Spinal cord (tissue), 9 donors: ENCODE measurements at regions not wholly inside any gene's neighbourhood (a gene's known extent, or its start where the extent isn't known, plus 50 kb on each side); places are given as distances from the start of the nearest gene placed in this dataset.

ENCODE experiments used
- DNase-seq, 6 donors: peaks; one replicate each; pipeline versions ENCODE4 v3.0.0 to v3.0.0-alpha.2; 2013 to 2015; ENCODE audit warnings: low spot score in 6 of 6, low read depth in 4 of 6
- H3K27ac ChIP-seq: one replicate; pipeline ENCODE4 v1.5.1; 2013; ENCODE audit warnings: low read depth, low read length, control low read depth
- H3K27me3 ChIP-seq: one replicate; pipeline ENCODE4 v1.6.1; 2013; ENCODE audit warnings: low read length; ENCODE audit not compliant: control insufficient read depth, insufficient read depth
- H3K36me3 ChIP-seq: one replicate; pipeline ENCODE4 v1.6.1; 2013; ENCODE audit warnings: low read length; ENCODE audit not compliant: control insufficient read depth, insufficient read depth
- H3K4me1 ChIP-seq: one replicate; pipeline ENCODE4 v1.6.1; 2013; ENCODE audit warnings: low read length; ENCODE audit not compliant: control insufficient read depth, insufficient read depth
- H3K4me3 ChIP-seq: one replicate; pipeline ENCODE4 v1.5.1; 2013; ENCODE audit warnings: low read depth, low read length, control low read depth
- H3K9me3 ChIP-seq: one replicate; pipeline ENCODE4 v1.6.1; 2013; ENCODE audit warnings: low read length; ENCODE audit not compliant: control insufficient read depth, insufficient read depth
- WGBS: methylation state at CpG from one replicate; pipeline ENCODE4 v1.1.5; 2013; ENCODE audit warnings: missing lambda C conversion rate; ENCODE audit not compliant: insufficient coverage; 5-methylcytosine and 5-hydroxymethylcytosine counted together
- donor health status: healthy.

GRCh38 chrX:137483554-137483953 lies 82.4 kb upstream of the ZIC3 start:
- Histone ChIP-seq H3K27ac (no peak overlapping the region), H3K27me3 (no peaks in the 10 kb centered on the region), H3K4me3 (no peak overlapping the region), H3K4me1 (peaks cover 3% of the 10 kb centered on the region), H3K9me3 (no peaks in the 10 kb centered on the region), H3K36me3 (no peaks in the 10 kb centered on the region)
- DNase-seq, result no peak

GRCh38 chrX:137482136-137482535 lies 83.8 kb upstream of the ZIC3 start:
- H3K27me3 ChIP-seq, result no peaks in the 10 kb centered on the region
- WGBS, result 33% methylated on average over 2 of the region's 2 CpGs
- DNase-seq, result no peak

GRCh38 chrX:137479386-137479785 lies 86.5 kb upstream of the ZIC3 start:
- Histone ChIP-seq H3K4me1 (peaks cover 3% of the 10 kb centered on the region), H3K9me3 (no peaks in the 10 kb centered on the region), H3K27ac (no peak overlapping the region), H3K36me3 (no peaks in the 10 kb centered on the region), H3K4me3 (no peak overlapping the region), H3K27me3 (peaks cover 7% of the 10 kb centered on the region)
- WGBS, result 20% methylated on average over 1 of the region's 2 CpGs
- peak in 4 of 6 donors; percentile 7 to 68 (median 28) for DNase-seq

More at GRCh38 chrX:137482136-137482535, 83.8 kb upstream of the ZIC3 start:
- no peaks in the 10 kb centered on the region for H3K9me3 ChIP-seq
- H3K4me3 ChIP-seq, result no peak overlapping the region
- H3K36me3 ChIP-seq, result no peaks in the 10 kb centered on the region
- peaks cover 3% of the 10 kb centered on the region for H3K4me1 ChIP-seq
- no peak overlapping the region for H3K27ac ChIP-seq

- no peaks in the 10 kb centered on the region for H3K27me3 ChIP-seq
- H3K9me3 ChIP-seq, result no peaks in the 10 kb centered on the region
- 59% methylated on average over 22 of the region's 24 CpGs for WGBS
- H3K4me3 ChIP-seq, result no peak overlapping the region
- no peaks in the 10 kb centered on the region for H3K36me3 ChIP-seq
- no peak for DNase-seq
- no peak overlapping the region for H3K27ac ChIP-seq
- no peaks in the 10 kb centered on the region for H3K4me1 ChIP-seq
These were observed 124.2 kb upstream of the ZIC3 start for GRCh38 chrX:137441711-137442110.

- H3K4me1 ChIP-seq, result peaks cover 19% of the 10 kb centered on the region
- no CpG with 5 or more reads among the region's 1 CpG for WGBS
- H3K9me3 ChIP-seq, result no peaks in the 10 kb centered on the region
- H3K4me3 ChIP-seq, result no peak overlapping the region
- no peaks in the 10 kb centered on the region for H3K36me3 ChIP-seq
- H3K27ac ChIP-seq, result no peak overlapping the region
- DNase-seq, result peak in 2 of 6 donors; percentile 33 to 71
- peaks cover 28% of the 10 kb centered on the region for H3K27me3 ChIP-seq
These were observed 133.3 kb upstream of the ZIC3 start for GRCh38 chrX:137432609-137433008.

- peaks cover 35% of the 10 kb centered on the region for H3K27me3 ChIP-seq
- WGBS, result 48% methylated on average over 2 of the region's 2 CpGs
- H3K4me3 ChIP-seq, result no peak overlapping the region
These were observed 134.0 kb upstream of the ZIC3 start for GRCh38 chrX:137431693-137432488.

GRCh38 chrX:137430984-137431475 lies 134.9 kb upstream of the ZIC3 start:
- DNase-seq, result no peak
- no peak overlapping the region for H3K27ac ChIP-seq
- H3K4me3 ChIP-seq, result no peak overlapping the region
- H3K27me3 ChIP-seq, result peaks cover 44% of the 10 kb centered on the region
- no peaks in the 10 kb centered on the region for H3K9me3 ChIP-seq
- H3K4me1 ChIP-seq, result peaks cover 26% of the 10 kb centered on the region
- no peaks in the 10 kb centered on the region for H3K36me3 ChIP-seq

More at GRCh38 chrX:137431693-137432488, 134.0 kb upstream of the ZIC3 start:
- no peaks in the 10 kb centered on the region for H3K36me3 ChIP-seq
- DNase-seq, result no peak
- no peaks in the 10 kb centered on the region for H3K9me3 ChIP-seq
- H3K27ac ChIP-seq, result no peak overlapping the region
- peaks cover 26% of the 10 kb centered on the region for H3K4me1 ChIP-seq

- H3K27ac ChIP-seq, result no peak overlapping the region
- H3K4me1 ChIP-seq, result peaks cover 26% of the 10 kb centered on the region
- H3K27me3 ChIP-seq, result peaks cover 51% of the 10 kb centered on the region
- H3K4me3 ChIP-seq, result no peak overlapping the region
- WGBS, result 20% methylated on average over 4 of the region's 17 CpGs
- no peaks in the 10 kb centered on the region for H3K36me3 ChIP-seq
- DNase-seq, result no peak
- H3K9me3 ChIP-seq, result no peaks in the 10 kb centered on the region
These were observed 135.6 kb upstream of the ZIC3 start for GRCh38 chrX:137430301-137430700.

- DNase-seq, result peak in 2 of 6 donors; percentile 11 to 44
- Histone ChIP-seq H3K4me1 (peaks cover 26% of the 10 kb centered on the region), H3K36me3 (no peaks in the 10 kb centered on the region), H3K27me3 (peaks cover 63% of the 10 kb centered on the region), H3K9me3 (no peaks in the 10 kb centered on the region), H3K4me3 (no peak overlapping the region), H3K27ac (no peak overlapping the region)
- 31% methylated on average over 35 of the region's 44 CpGs for WGBS
These were observed 136.9 kb upstream of the ZIC3 start for GRCh38 chrX:137428766-137429591.
